ENCODE measurements at regions not wholly inside any gene's neighbourhood (a gene's known extent, or its start where the extent isn't known, plus 50 kb on each side); places are given as distances from the start of the nearest gene placed in this dataset.

DNA sequence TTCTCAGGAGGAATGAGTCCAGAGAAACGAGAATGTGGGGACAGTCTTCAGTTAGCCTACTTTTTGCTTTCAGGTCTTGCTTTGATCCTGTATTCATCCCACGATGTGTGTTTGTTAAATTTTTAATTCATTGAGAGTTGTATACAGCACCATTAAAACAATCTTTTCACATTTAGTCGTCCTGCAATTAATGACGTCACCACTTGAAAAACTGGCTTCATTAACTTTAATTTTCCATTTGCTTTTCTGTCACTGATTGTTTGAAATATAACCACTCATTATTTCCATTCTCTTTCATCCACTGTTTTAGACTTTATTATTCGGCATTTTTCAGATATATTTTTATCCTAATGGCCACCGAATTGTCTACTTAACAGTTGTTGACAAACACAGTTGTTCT is 146.9 kb downstream of the TFEC start:
- DNase-seq (no peak), ATAC-seq (no peak)
- intact Hi-C loops (cut with micrococcal nuclease): no loop called here
- TF ChIP-seq, protein P1, sequence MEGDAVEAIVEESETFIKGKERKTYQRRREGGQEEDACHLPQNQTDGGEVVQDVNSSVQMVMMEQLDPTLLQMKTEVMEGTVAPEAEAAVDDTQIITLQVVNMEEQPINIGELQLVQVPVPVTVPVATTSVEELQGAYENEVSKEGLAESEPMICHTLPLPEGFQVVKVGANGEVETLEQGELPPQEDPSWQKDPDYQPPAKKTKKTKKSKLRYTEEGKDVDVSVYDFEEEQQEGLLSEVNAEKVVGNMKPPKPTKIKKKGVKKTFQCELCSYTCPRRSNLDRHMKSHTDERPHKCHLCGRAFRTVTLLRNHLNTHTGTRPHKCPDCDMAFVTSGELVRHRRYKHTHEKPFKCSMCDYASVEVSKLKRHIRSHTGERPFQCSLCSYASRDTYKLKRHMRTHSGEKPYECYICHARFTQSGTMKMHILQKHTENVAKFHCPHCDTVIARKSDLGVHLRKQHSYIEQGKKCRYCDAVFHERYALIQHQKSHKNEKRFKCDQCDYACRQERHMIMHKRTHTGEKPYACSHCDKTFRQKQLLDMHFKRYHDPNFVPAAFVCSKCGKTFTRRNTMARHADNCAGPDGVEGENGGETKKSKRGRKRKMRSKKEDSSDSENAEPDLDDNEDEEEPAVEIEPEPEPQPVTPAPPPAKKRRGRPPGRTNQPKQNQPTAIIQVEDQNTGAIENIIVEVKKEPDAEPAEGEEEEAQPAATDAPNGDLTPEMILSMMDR (IDR thresholded peaks at IDR 0.05): no peak
- H3K4me3 Mint-ChIP-seq: no peak overlapping the region
- no peaks in the 10 kb centered on the region for H3K36me3 Mint-ChIP-seq (ENCODE audit: low read depth)
- peaks cover 2% of the 10 kb centered on the region for H3K27me3 Mint-ChIP-seq
- ChIA-PET POLR2A (no interaction called here), CTCF (no interaction called here)
- H3K9me3 Mint-ChIP-seq: peaks cover 1% of the 10 kb centered on the region
- H3K27ac Mint-ChIP-seq: no peak overlapping the region
- no peaks in the 10 kb centered on the region for H3K4me1 Mint-ChIP-seq (ENCODE audit: low read depth)

DNA sequence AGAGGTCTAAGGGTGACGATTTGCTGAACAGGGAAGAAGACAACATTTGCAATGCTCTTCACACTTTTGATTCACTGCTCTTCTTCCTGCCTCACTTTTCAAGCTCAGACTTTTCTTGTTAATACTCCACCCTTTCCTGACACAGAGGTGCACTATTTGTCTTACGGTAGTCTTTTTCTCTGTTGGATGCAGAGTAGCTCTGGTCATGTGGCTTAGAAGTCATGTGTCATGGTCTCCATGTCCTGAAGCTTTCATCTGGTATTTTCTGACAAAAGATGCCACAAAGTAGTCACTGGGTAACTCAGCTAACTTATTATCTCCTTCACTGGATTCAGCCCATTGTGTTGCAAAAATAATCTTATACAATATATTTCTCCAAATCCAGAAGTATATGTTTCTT is 149.1 kb downstream of the TFEC start:
- Mint-ChIP-seq H3K36me3 (ENCODE audit: low read depth) (no peaks in the 10 kb centered on the region), H3K4me1 (ENCODE audit: low read depth) (no peaks in the 10 kb centered on the region), H3K27ac (no peak overlapping the region), H3K4me3 (no peak overlapping the region), H3K27me3 (no peaks in the 10 kb centered on the region), H3K9me3 (no peaks in the 10 kb centered on the region)
- CTCF ChIA-PET: interaction anchor here (1.5 kb wide), 1 partner anchor 30 kb away, joined by 5 read pairs; no protein-coding TSS in a partner anchor
- POLR2A ChIA-PET: no interaction called here
- intact Hi-C loops (cut with micrococcal nuclease): no loop called here
- TF ChIP-seq, protein P1 (IDR thresholded peaks at IDR 0.05): no peak
- no peak for ATAC-seq
- DNase-seq: no peak

DNA sequence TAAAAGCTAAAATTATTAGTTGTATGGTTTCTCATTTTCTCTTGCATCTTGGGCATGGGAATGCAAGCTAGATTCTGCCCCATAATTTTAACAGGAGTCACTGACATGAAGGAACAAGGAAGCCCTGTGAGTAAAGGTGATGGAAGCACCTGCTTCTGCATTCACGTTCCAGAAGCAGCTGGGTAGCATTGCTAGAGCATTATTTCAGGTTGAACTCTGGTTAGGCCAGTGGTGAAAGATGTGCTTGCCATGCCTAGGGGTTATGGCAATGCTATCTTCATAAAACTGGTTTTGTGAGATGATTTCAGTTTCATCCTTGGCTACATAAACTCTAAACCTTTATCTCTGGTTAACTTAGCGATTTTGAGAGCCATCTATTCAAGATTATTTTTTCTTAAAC is 151.4 kb downstream of the TFEC start:
- ChIA-PET CTCF (no interaction called here), POLR2A (no interaction called here)
- DNase-seq (no peak), ATAC-seq (no peak)
- TF ChIP-seq, protein P1 (IDR thresholded peaks at IDR 0.05): no peak
- H3K36me3 Mint-ChIP-seq (ENCODE audit: low read depth): no peaks in the 10 kb centered on the region
- intact Hi-C loops (cut with micrococcal nuclease): no loop called here
- H3K4me3 Mint-ChIP-seq: no peak overlapping the region
- no peaks in the 10 kb centered on the region for H3K9me3 Mint-ChIP-seq
- H3K27me3 Mint-ChIP-seq: no peaks in the 10 kb centered on the region
- no peak overlapping the region for H3K27ac Mint-ChIP-seq
- no peaks in the 10 kb centered on the region for H3K4me1 Mint-ChIP-seq (ENCODE audit: low read depth)

DNA sequence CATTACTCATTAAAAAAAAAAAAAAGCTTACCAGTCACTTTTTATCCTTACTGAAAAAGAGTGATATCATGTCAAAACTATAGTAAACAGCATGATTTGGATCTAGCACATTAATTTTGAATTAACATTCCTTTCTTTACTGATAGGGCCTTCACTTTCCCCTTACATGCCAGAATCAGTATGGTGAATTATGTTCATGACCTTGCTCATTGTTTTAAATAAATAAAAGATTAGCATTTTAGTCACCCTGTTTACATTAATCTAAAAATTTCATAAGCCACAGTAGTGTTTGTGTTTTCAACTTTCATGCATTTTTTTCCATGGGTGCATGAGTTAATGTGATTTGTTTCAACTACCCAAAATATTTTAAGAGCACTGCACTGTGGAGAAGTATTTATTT is 160.8 kb downstream of the TFEC start:
- intact Hi-C loops (cut with micrococcal nuclease): no loop called here
- H3K27ac Mint-ChIP-seq: no peak overlapping the region
- no peaks in the 10 kb centered on the region for H3K27me3 Mint-ChIP-seq
- H3K4me1 Mint-ChIP-seq (ENCODE audit: low read depth): no peaks in the 10 kb centered on the region
- CTCF ChIA-PET: no interaction called here
- ATAC-seq (no peak), DNase-seq (no peak)
- TF ChIP-seq, protein P1 (IDR thresholded peaks at IDR 0.05): no peak
- no peak overlapping the region for H3K4me3 Mint-ChIP-seq
- no peaks in the 10 kb centered on the region for H3K36me3 Mint-ChIP-seq (ENCODE audit: low read depth)
- POLR2A ChIA-PET: no interaction called here
- H3K9me3 Mint-ChIP-seq: no peaks in the 10 kb centered on the region

DNA sequence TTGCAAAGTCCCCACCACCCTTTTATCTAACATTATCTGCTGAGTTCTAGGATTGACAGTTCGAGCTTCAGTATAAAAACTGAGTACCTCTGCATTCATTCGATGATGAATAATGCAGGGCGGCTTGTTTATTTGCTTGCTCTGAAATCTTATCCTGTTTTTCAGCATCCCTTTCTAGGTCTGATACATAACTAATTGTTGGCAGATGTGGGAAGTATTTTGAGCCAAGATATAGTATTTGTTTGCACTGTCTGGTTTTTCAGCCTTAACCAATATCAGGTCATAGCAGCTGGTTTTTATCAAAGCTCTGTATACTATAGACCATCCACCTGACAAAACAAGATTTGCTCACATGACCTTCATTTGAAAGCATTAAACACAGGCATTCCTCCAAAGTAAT is 161.4 kb downstream of the TFEC start:
- no peaks in the 10 kb centered on the region for H3K27me3 Mint-ChIP-seq
- POLR2A ChIA-PET: no interaction called here

More for the DNA sequence above, 161.4 kb downstream of the TFEC start:
- Mint-ChIP-seq H3K9me3 (no peaks in the 10 kb centered on the region), H3K4me3 (no peak overlapping the region), H3K4me1 (ENCODE audit: low read depth) (no peaks in the 10 kb centered on the region), H3K27ac (no peak overlapping the region), H3K36me3 (ENCODE audit: low read depth) (no peaks in the 10 kb centered on the region)
- CTCF ChIA-PET: no interaction called here
- TF ChIP-seq, protein P1 (IDR thresholded peaks at IDR 0.05): no peak
- intact Hi-C loops (cut with micrococcal nuclease): no loop called here
- no peak for DNase-seq
- ATAC-seq: no peak
